CD14-positive monocyte (primary cell): ENCODE measurements at regions not wholly inside any gene's neighbourhood (a gene's known extent, or its start where the extent isn't known, plus 50 kb on each side); places are given as distances from the start of the nearest gene placed in this dataset.

Experiments
- DNase-seq, 3 donors: peaks; one replicate each; pipeline ENCODE4 v3.0.0-alpha.2; 2011 to 2022
- H2AFZ ChIP-seq: 2 replicates; pipeline ENCODE4 v1.6.0; 2012; ENCODE audit warnings: mild to moderate bottlenecking, low read depth, low read length, inconsistent platforms; ENCODE audit not compliant: insufficient read depth, poor library complexity, severe bottlenecking
- H3K27ac ChIP-seq, 2 donors: 1 replicate in 1 of 2; 2 replicates in 1 of 2; pipeline ENCODE4 v1.5.1; 2012 to 2013; ENCODE audit warnings: low read length in 2 of 2, control low read depth in 1 of 2, inconsistent platforms in 1 of 2, low read depth in 1 of 2, mild to moderate bottlenecking in 1 of 2
- H3K27me3 ChIP-seq, 2 donors: one replicate each; pipeline versions ENCODE4 v1.6.0 to v1.6.1; 2011 to 2013; ENCODE audit warnings: low read length in 2 of 2; ENCODE audit not compliant: control insufficient read depth in 2 of 2, insufficient read depth in 2 of 2
- H3K36me3 ChIP-seq, 2 donors: replicated peaks in 1 of 2; 1 replicate in 1 of 2; 2 replicates in 1 of 2; pipeline versions ENCODE4 v1.5.1 to v1.6.1; 2012 to 2013; ENCODE audit warnings: low read length in 2 of 2, control low read depth in 1 of 2, inconsistent platforms in 1 of 2, mild to moderate bottlenecking in 1 of 2; ENCODE audit not compliant: insufficient read depth in 2 of 2, control insufficient read depth in 1 of 2
- H3K4me1 ChIP-seq, 2 donors: 1 replicate in 1 of 2; 2 replicates in 1 of 2; pipeline versions ENCODE4 v1.5.1 to v1.6.1; 2012 to 2013; ENCODE audit warnings: low read length in 2 of 2, control low read depth in 1 of 2, inconsistent platforms in 1 of 2, mild to moderate bottlenecking in 1 of 2, moderate library complexity in 1 of 2; ENCODE audit not compliant: insufficient read depth in 2 of 2, control insufficient read depth in 1 of 2
- H3K4me2 ChIP-seq: replicated peaks from 2 replicates; pipeline ENCODE3; 2012; ENCODE audit warnings: low read length, moderate library complexity, mild to moderate bottlenecking; ENCODE audit not compliant: poor library complexity, severe bottlenecking; ENCODE audit errors: extremely low read depth
- H3K4me3 ChIP-seq, 3 experiments: fragments of 200-600 bp in 1 of 3; sonication (generic) in 1 of 3; replicated peaks in 1 of 3; 1 replicate in 2 of 3; 2 replicates in 1 of 3; pipeline ENCODE4 v1.5.1; 2011 to 2013; ENCODE audit warnings: low read length in 3 of 3, mild to moderate bottlenecking in 3 of 3, control low read depth in 2 of 3, low read depth in 2 of 3, inconsistent platforms in 1 of 3, moderate library complexity in 1 of 3
- H3K79me2 ChIP-seq: 2 replicates; pipeline ENCODE4 v1.6.0; 2012; ENCODE audit warnings: mild to moderate bottlenecking, control low read depth, inconsistent platforms, low read length, moderate library complexity; ENCODE audit not compliant: insufficient read depth
- H3K9ac ChIP-seq: 2 replicates; pipeline ENCODE4 v1.6.0; 2017; ENCODE audit warnings: low read length, mild to moderate bottlenecking; ENCODE audit not compliant: insufficient read depth, poor library complexity, severe bottlenecking
- H3K9me3 ChIP-seq, 2 donors: replicated peaks in 1 of 2; 1 replicate in 1 of 2; 2 replicates in 1 of 2; pipeline versions ENCODE4 v1.5.1 to v1.6.1; 2012 to 2013; ENCODE audit warnings: low read length in 2 of 2, control low read depth in 1 of 2; ENCODE audit not compliant: control insufficient read depth in 1 of 2, insufficient read depth in 1 of 2
- H4K20me1 ChIP-seq: 2 replicates; pipeline ENCODE4 v1.6.0; 2012; ENCODE audit warnings: mild to moderate bottlenecking, low read length, control low read depth, moderate library complexity; ENCODE audit not compliant: insufficient read depth
- H3K27ac Mint-ChIP-seq, 7 donors: one replicate each; pipeline ENCODE4 v1.8.0; 2020; ENCODE audit warnings: mild to moderate bottlenecking in 7 of 7, mixed read lengths in 7 of 7, moderate library complexity in 6 of 7, inconsistent platforms in 2 of 7
- H3K27me3 Mint-ChIP-seq, 3 donors: one replicate each; pipeline ENCODE4 v1.8.0; 2021 to 2022; ENCODE audit warnings: low read depth in 3 of 3, mild to moderate bottlenecking in 3 of 3, mixed read lengths in 3 of 3, moderate library complexity in 3 of 3, inconsistent platforms in 1 of 3
- H3K36me3 Mint-ChIP-seq, 2 donors: one replicate each; pipeline ENCODE4 v1.8.0; 2020; ENCODE audit warnings: mixed read lengths in 2 of 2, inconsistent platforms in 1 of 2, mild to moderate bottlenecking in 1 of 2
- H3K4me1 Mint-ChIP-seq: one replicate; pipeline ENCODE4 v1.8.0; 2020; ENCODE audit warnings: mild to moderate bottlenecking, mixed read lengths
- H3K4me3 Mint-ChIP-seq, 2 donors: one replicate each; pipeline ENCODE4 v1.8.0; 2020; ENCODE audit warnings: mild to moderate bottlenecking in 2 of 2, mixed read lengths in 2 of 2, moderate library complexity in 1 of 2
- H3K9me3 Mint-ChIP-seq, 7 donors: one replicate each; pipeline ENCODE4 v1.8.0; 2020 to 2022; ENCODE audit warnings: mixed read lengths in 7 of 7, mild to moderate bottlenecking in 6 of 7, moderate library complexity in 6 of 7, inconsistent platforms in 2 of 7
- CTCF ChIP-seq: fragments of 200-600 bp; IDR thresholded peaks from one replicate; pipeline ENCODE4 v1.8.0; 2022; ENCODE audit warnings: antibody characterized with exemption, mild to moderate bottlenecking
- WGBS: methylation state at CpG from one replicate; pipeline ENCODE4 v1.1.5; 2013; ENCODE audit warnings: missing lambda C conversion rate; ENCODE audit not compliant: insufficient coverage; 5-methylcytosine and 5-hydroxymethylcytosine counted together
- intact Hi-C, 2 donors: fragments of 100-400 bp; cut with micrococcal nuclease; formaldehyde crosslinking; loops; one replicate each; pipeline versions ENCODE4 v1.15.0 to v1.15.1; 2023

- H3K4me3 Mint-ChIP-seq: no peak overlapping the region
- Histone ChIP-seq H3K4me1 (no peaks in the 10 kb centered on the region), H3K27ac (no peak overlapping the region), H3K9ac (no peak overlapping the region), H4K20me1 (no peaks in the 10 kb centered on the region), H3K79me2 (no peaks in the 10 kb centered on the region), H2AFZ (no peak overlapping the region), H3K4me2 (no peak overlapping the region), H3K4me3 (no peak overlapping the region), H3K36me3 (no peaks in the 10 kb centered on the region), H3K9me3 (no peaks in the 10 kb centered on the region), H3K27me3 (no peaks in the 10 kb centered on the region)
- H3K4me1 Mint-ChIP-seq: no peaks in the 10 kb centered on the region
- no peak for TF ChIP-seq CTCF
- intact Hi-C loops: no loop called here
- no peaks in the 10 kb centered on the region for H3K36me3 Mint-ChIP-seq
- H3K9me3 Mint-ChIP-seq: peaks cover 0 to 3% (median 0%) of the 10 kb centered on the region in 7 donors
- WGBS: 68% methylated on average over 2 of the region's 2 CpGs
- no peaks in the 10 kb centered on the region for H3K27me3 Mint-ChIP-seq
- H3K27ac Mint-ChIP-seq: peak overlapping the region in 1 of 7 donors; percentile 22
- no peak for DNase-seq
Observed at GRCh38 chr3:159458010-159458409, 530.6 kb upstream of the IL12A start.

GRCh38 chr3:159458982-159459381 is 529.7 kb upstream of the IL12A start:
- no peak overlapping the region for H2AFZ ChIP-seq

More at GRCh38 chr3:159458982-159459381, 529.7 kb upstream of the IL12A start:
- Mint-ChIP-seq H3K4me3 (no peak overlapping the region), H3K27ac (no peak overlapping the region), H3K9me3 (peaks cover 0 to 3% (median 0%) of the 10 kb centered on the region in 7 donors), H3K4me1 (no peaks in the 10 kb centered on the region), H3K36me3 (no peaks in the 10 kb centered on the region), H3K27me3 (no peaks in the 10 kb centered on the region)
- Histone ChIP-seq H3K36me3 (no peaks in the 10 kb centered on the region), H4K20me1 (no peaks in the 10 kb centered on the region), H3K9ac (no peak overlapping the region), H3K27ac (no peak overlapping the region), H3K9me3 (no peaks in the 10 kb centered on the region), H3K4me2 (no peak overlapping the region), H3K27me3 (no peaks in the 10 kb centered on the region), H3K79me2 (no peaks in the 10 kb centered on the region), H3K4me3 (no peak overlapping the region), H3K4me1 (no peaks in the 10 kb centered on the region)
- TF ChIP-seq CTCF: no peak
- intact Hi-C loops: no loop called here
- no peak for DNase-seq
- WGBS: no CpG with 5 or more reads among the region's 2 CpGs
